GM10266 (cell line): ENCODE measurements at regions not wholly inside any gene's neighbourhood (a gene's known extent, or its start where the extent isn't known, plus 50 kb on each side); places are given as distances from the start of the nearest gene placed in this dataset.

Experiments used
- DNase-seq: peaks from one replicate; pipeline ENCODE4 v3.0.0; 2012; ENCODE audit errors: extremely low spot score
- TF ChIP-seq, protein P1 (sequence below): IDR thresholded peaks from 2 replicates; pipeline ENCODE4 v1.5.1; 2012; ENCODE audit warnings: mild to moderate bottlenecking, low read depth; ENCODE audit not compliant: control insufficient read depth, insufficient read depth; ENCODE audit errors: missing control alignments

DNA sequence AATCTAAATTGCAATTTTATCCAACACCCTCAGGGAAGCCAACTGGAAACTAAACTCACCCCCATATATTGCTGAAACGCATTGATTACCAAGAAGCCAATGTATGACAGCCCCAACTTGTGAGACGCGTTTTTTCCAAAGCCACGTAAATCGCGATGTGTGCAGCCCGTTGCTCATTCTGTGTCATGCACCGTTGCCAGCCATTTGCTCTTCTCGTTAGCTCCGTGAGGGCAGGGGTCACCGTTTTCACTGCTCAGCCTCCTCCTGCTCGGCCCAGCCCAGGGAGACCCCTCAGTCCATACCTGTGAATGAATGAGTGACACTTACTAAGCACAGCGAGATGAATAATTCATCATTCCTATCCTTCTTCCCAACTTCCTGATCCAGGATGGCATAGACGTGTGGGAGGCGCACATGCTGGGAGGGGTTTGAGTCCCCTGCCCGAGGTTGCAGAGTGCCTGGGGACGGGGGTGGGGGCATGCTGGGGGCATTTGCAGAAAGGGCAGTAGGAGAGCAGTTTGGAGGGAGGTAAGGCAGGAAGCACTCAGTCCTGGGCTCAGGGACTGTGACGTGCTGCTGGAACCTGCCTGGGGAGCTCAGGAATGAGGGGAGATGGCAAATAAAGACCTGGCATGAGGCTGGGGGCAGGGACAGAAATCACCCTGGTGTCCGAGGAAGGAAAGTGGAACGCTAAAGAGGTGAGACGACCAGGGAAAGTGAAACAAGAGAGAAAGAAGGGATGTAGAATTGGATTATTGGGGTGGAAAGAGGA, 104.2 kb upstream of the SDK1 start:
- TF ChIP-seq, protein P1, sequence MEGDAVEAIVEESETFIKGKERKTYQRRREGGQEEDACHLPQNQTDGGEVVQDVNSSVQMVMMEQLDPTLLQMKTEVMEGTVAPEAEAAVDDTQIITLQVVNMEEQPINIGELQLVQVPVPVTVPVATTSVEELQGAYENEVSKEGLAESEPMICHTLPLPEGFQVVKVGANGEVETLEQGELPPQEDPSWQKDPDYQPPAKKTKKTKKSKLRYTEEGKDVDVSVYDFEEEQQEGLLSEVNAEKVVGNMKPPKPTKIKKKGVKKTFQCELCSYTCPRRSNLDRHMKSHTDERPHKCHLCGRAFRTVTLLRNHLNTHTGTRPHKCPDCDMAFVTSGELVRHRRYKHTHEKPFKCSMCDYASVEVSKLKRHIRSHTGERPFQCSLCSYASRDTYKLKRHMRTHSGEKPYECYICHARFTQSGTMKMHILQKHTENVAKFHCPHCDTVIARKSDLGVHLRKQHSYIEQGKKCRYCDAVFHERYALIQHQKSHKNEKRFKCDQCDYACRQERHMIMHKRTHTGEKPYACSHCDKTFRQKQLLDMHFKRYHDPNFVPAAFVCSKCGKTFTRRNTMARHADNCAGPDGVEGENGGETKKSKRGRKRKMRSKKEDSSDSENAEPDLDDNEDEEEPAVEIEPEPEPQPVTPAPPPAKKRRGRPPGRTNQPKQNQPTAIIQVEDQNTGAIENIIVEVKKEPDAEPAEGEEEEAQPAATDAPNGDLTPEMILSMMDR: no peak
- no peak for DNase-seq

DNA sequence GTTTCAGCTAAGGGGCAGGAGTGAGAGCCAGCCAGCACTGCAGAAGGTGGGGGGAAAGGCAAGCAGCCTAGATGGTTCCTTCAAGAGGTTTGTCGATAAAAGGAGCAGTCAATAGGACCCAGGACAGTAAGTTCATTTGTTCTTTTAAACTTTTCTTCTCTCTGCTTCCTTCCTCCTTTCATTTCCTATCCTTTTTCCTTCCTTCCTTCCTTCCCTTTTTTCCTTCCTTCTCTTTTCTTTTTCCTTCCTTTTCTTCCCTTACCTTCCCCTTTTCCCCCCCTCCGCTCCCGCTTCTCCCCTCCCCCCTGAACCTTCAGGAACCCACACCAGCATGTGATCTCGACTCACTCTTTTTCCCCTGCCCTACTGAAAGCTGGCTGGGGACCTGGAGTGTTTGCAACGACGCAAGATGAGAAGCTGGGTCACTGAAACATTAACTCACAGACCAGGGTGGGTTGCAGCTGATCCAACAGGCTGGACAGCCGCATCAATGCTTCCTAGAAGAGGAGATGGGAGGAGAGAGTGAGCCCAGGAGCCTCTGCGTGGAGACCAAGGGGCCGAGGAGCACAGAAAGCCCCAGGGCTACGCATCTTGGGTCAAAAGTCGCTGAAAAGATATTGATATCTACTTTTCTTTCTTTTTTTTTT, 103.4 kb upstream of the SDK1 start:
- TF ChIP-seq, protein P1: no peak
- no peak for DNase-seq

DNA sequence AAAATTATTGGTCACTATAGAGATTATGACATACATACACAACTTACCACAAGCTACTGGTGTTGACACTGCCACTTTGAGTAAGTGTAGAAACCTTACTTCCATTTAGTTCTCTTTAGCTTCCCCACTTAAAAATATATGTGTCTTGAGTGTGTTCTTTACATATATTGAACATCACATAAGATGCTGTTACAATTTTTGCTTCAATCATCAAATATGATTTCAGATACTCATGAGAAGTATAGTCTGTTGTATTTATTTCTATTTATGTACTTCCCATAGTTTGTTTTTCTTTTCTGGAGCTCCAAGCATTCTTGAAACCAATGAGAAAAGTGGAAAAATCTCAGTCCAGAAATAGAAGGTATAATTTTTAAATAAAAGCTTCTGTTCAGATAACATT, 102.7 kb upstream of the SDK1 start:
- DNase-seq: no peak
- TF ChIP-seq, protein P1: no peak

DNA sequence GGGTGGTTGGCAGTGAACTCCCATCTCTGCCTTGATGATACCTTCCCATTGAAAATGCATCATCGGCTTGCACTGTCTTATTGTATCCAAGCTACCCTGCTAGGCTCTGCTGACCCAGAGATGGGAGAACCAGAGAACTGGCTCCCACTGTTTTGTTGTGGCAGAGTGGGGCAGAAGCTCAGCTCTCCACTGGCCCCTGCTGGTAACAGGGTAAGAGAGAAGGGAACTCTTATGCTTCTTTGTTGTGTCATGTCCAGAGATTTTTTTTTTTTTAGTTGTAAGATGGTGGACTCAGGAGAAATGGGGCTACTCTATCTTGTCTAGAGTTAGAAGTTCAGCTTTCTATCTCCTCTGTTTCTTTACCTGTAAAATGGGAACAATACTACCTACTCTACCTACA, 100.5 kb upstream of the SDK1 start:
- TF ChIP-seq, protein P1: peak; percentile 27
- DNase-seq: peak; percentile 38

DNA sequence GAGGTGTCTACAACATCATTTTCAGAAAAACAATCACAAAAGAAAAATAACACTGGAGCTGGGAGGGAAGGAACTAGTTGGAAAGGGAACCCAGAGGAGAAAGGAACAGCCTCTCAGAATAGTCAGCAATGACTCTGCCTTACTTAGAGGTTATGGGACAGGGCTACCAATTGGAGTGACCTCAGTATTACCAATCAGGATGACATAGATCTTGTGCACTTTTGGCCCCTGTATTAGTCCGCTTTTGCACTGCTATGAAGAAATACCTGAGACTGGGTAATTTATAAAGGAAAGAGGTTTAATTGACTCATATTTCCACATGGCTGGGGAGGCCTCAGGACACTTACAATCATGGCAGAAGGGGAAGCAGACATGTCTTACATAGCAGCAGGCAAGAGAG, 99.7 kb upstream of the SDK1 start:
- DNase-seq: no peak
- TF ChIP-seq, protein P1: no peak

DNA sequence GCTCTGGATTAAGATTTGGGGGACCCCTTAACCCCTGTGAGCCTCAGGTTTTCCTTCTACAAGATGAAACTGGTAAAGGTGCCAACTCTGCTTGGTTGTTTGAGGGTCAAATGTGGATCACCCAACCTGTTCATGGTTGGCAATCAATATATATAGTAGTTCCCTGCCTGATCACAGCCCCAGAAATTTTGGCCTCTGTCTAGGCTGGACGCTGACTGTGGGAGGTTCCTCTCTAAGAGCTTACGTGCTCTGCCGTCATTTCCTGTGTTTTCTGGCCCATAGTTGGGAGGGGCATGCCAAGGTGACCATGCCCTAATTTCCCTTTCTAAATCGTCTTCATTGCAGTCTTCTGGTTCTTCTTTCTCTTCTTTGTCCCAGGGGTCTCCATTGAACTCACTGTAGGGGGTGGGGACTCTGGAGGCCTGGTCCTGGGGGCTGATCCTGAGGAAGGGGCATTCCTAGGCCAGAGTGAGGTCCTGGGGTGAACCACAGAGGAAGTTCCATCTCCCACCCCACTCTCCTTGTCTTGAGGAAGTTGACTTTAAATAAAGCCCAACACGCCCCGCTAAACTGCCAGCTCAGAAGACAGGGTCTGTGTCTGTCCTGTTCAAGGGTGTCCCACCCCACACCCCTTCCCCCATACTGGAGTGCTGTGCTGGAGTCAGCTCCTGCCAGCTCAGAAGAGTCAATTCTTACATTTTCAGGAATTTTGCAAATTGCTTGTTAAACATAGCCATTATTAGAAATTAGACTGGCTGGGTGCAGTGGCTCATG, 98.9 kb upstream of the SDK1 start:
- TF ChIP-seq, protein P1: no peak
- DNase-seq: no peak

DNA sequence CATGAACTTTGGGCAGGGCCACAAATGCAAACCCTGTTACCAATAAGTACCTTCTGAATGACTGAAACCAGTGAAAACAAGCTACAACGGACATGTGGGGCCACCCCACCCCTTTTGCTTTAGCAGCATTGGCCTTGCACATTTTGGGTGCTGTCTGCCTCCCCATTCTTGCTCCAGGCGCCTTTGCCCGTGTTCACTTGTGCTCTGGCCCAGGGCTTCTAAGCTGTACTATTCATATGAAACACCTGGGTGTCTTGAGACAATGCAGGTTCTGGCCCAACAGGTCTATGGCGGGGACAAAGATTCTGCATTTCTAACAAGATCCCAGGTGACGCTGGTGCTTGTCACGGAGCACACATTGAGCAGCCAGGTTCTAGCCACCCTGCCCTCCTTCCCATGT, 96.5 kb upstream of the SDK1 start:
- TF ChIP-seq, protein P1: no peak

More for the DNA sequence above, 96.5 kb upstream of the SDK1 start:
- DNase-seq: no peak
